H9 (cell line): ENCODE measurements at regions not wholly inside any gene's neighbourhood (a gene's known extent, or its start where the extent isn't known, plus 50 kb on each side); places are given as distances from the start of the nearest gene placed in this dataset.

Experiments used
- DNase-seq: peaks from one replicate; pipeline ENCODE4 v3.0.0-alpha.2; 2017
- H2AFZ ChIP-seq: one replicate; pipeline ENCODE4 v1.6.1; 2013; ENCODE audit warnings: mild to moderate bottlenecking, low read length, control low read depth, moderate library complexity
- H2AK5ac ChIP-seq: 2 replicates; pipeline ENCODE4 v1.6.1; 2013; ENCODE audit warnings: low read length, control low read depth, mixed read lengths; ENCODE audit not compliant: insufficient read length
- H2BK120ac ChIP-seq: one replicate; pipeline ENCODE4 v1.6.1; 2013; ENCODE audit warnings: low read depth, mild to moderate bottlenecking, low read length, control low read depth, inconsistent platforms; ENCODE audit not compliant: poor library complexity, severe bottlenecking
- H2BK12ac ChIP-seq: 2 replicates; pipeline ENCODE4 v1.6.1; 2013; ENCODE audit warnings: low read length, control low read depth, mixed read lengths, low read depth; ENCODE audit not compliant: insufficient read length
- H2BK15ac ChIP-seq: 2 replicates; pipeline ENCODE4 v1.6.1; 2013; ENCODE audit warnings: low read depth, low read length, control low read depth
- H2BK20ac ChIP-seq: one replicate; pipeline ENCODE4 v1.6.1; 2013; ENCODE audit warnings: low read depth, mild to moderate bottlenecking, low read length, control low read depth, inconsistent platforms; ENCODE audit not compliant: poor library complexity, severe bottlenecking
- H2BK5ac ChIP-seq: 2 replicates; pipeline ENCODE4 v1.6.1; 2013; ENCODE audit warnings: low read length, control low read depth, mixed read lengths; ENCODE audit not compliant: insufficient read length
- H3K14ac ChIP-seq: 2 replicates; pipeline ENCODE4 v1.6.1; 2013; ENCODE audit warnings: low read length, control low read depth; ENCODE audit not compliant: insufficient read depth
- H3K18ac ChIP-seq: 2 replicates; pipeline ENCODE4 v1.6.1; 2013; ENCODE audit warnings: low read depth, mild to moderate bottlenecking, mixed read lengths, low read length, control low read depth; ENCODE audit not compliant: insufficient read length
- H3K23ac ChIP-seq: 2 replicates; pipeline ENCODE4 v1.6.1; 2013; ENCODE audit warnings: low read length, control low read depth, mixed read lengths, low read depth; ENCODE audit not compliant: insufficient read length
- H3K23me2 ChIP-seq: 2 replicates; pipeline ENCODE4 v1.6.1; 2013; ENCODE audit warnings: low read depth, mild to moderate bottlenecking, mixed read lengths, low read length, control low read depth; ENCODE audit not compliant: insufficient read length, poor library complexity, severe bottlenecking
- H3K27ac ChIP-seq: 2 replicates; pipeline ENCODE4 v1.5.1; 2013; ENCODE audit warnings: low read length, control low read depth, mixed read lengths, low read depth; ENCODE audit not compliant: insufficient read length
- H3K27me3 ChIP-seq: 2 replicates; pipeline ENCODE4 v1.6.1; 2013; ENCODE audit warnings: low read length, control low read depth, inconsistent platforms; ENCODE audit not compliant: insufficient read depth
- H3K4ac ChIP-seq: 2 replicates; pipeline ENCODE4 v1.6.1; 2013; ENCODE audit warnings: low read depth, mild to moderate bottlenecking, control low read depth, inconsistent platforms, low read length, moderate library complexity
- H3K4me1 ChIP-seq: 2 replicates; pipeline ENCODE4 v1.6.1; 2013; ENCODE audit warnings: low read length, control low read depth, inconsistent platforms; ENCODE audit not compliant: insufficient read depth
- H3K4me2 ChIP-seq: 2 replicates; pipeline ENCODE4 v1.6.1; 2013; ENCODE audit warnings: low read length, control low read depth, mixed read lengths; ENCODE audit not compliant: insufficient read length, insufficient read depth
- H3K56ac ChIP-seq: 2 replicates; pipeline ENCODE4 v1.6.1; 2013; ENCODE audit warnings: low read depth, mild to moderate bottlenecking, mixed read lengths, low read length, control low read depth; ENCODE audit not compliant: insufficient read length
- H3K79me1 ChIP-seq: 2 replicates; pipeline ENCODE4 v1.6.1; 2013; ENCODE audit warnings: low read depth, mild to moderate bottlenecking, moderate library complexity, low read length, control low read depth, inconsistent platforms; ENCODE audit not compliant: insufficient read depth, poor library complexity, severe bottlenecking
- H3K79me2 ChIP-seq: 2 replicates; pipeline ENCODE4 v1.6.1; 2013; ENCODE audit warnings: low read length, control low read depth, inconsistent platforms; ENCODE audit not compliant: insufficient read depth
- H3K9ac ChIP-seq: 2 replicates; pipeline ENCODE4 v1.6.1; 2013; ENCODE audit warnings: low read length, control low read depth, mixed read lengths; ENCODE audit not compliant: insufficient read length; ENCODE audit errors: extremely low read depth
- H3K9me3 ChIP-seq: one replicate; pipeline ENCODE4 v1.6.1; 2013; ENCODE audit warnings: low read depth, low read length, inconsistent platforms; ENCODE audit not compliant: control insufficient read depth
- H3T11ph ChIP-seq: one replicate; pipeline ENCODE4 v1.6.1; 2013; ENCODE audit warnings: mild to moderate bottlenecking, low read length, control low read depth, inconsistent platforms
- H4K20me1 ChIP-seq: one replicate; pipeline ENCODE4 v1.6.1; 2013; ENCODE audit not compliant: control insufficient read depth, insufficient read length, insufficient read depth
- H4K5ac ChIP-seq: 2 replicates; pipeline ENCODE4 v1.6.1; 2013; ENCODE audit warnings: low read depth, mild to moderate bottlenecking, mixed read lengths, low read length, control low read depth; ENCODE audit not compliant: insufficient read length
- H4K8ac ChIP-seq: replicated peaks from 2 replicates; pipeline ENCODE4 v1.6.1; 2013; ENCODE audit warnings: low read length, control low read depth, mixed read lengths, low read depth; ENCODE audit not compliant: insufficient read length
- H4K91ac ChIP-seq: 2 replicates; pipeline ENCODE4 v1.6.1; 2013; ENCODE audit warnings: low read depth, mild to moderate bottlenecking, moderate library complexity, mixed read lengths, low read length, control low read depth; ENCODE audit not compliant: insufficient read length
- H3K27ac Mint-ChIP-seq, 3 experiments: 2 replicates in 2 of 3; 3 replicates in 1 of 3; pipeline ENCODE4 v1.8.0; 2020 to 2021; ENCODE audit warnings: mixed read lengths in 3 of 3, mild to moderate bottlenecking in 1 of 3, moderate library complexity in 1 of 3
- H3K27me3 Mint-ChIP-seq: 2 replicates; pipeline ENCODE4 v1.8.0; 2021; ENCODE audit warnings: low read depth, mild to moderate bottlenecking, moderate library complexity, mixed read lengths
- H3K36me3 Mint-ChIP-seq, 3 experiments: 2 replicates in 2 of 3; 3 replicates in 1 of 3; pipeline ENCODE4 v1.8.0; 2020 to 2021; ENCODE audit warnings: low read depth in 3 of 3, mixed read lengths in 3 of 3; ENCODE audit not compliant: insufficient read depth in 1 of 3
- H3K4me1 Mint-ChIP-seq, 2 experiments: 2 replicates each; pipeline ENCODE4 v1.8.0; 2020; ENCODE audit warnings: mixed read lengths in 2 of 2
- H3K4me3 Mint-ChIP-seq, 2 experiments: 2 replicates in 1 of 2; 3 replicates in 1 of 2; pipeline ENCODE4 v1.8.0; 2020 to 2021; ENCODE audit warnings: mild to moderate bottlenecking in 2 of 2, mixed read lengths in 2 of 2, moderate library complexity in 1 of 2
- H3K9me3 Mint-ChIP-seq, 2 experiments: 2 replicates in 1 of 2; 3 replicates in 1 of 2; pipeline ENCODE4 v1.8.0; 2020; ENCODE audit warnings: mild to moderate bottlenecking in 2 of 2, mixed read lengths in 2 of 2, moderate library complexity in 1 of 2
- WGBS: extraction: QIAGEN DNeasy Blood & Tissue Kit; methylation state at CpG from one replicate; pipeline ENCODE4 v1.1.7; 2013; ENCODE audit warnings: missing lambda C conversion rate, low lambda C conversion rate, mixed read lengths; ENCODE audit not compliant: insufficient read length; ENCODE audit errors: extremely low coverage; 5-methylcytosine and 5-hydroxymethylcytosine counted together
- TF ChIP-seq, protein P1 (sequence below): fragments of 200-600 bp; sonication (generic); conservative IDR thresholded peaks from 3 replicates; pipeline ENCODE4 v1.8.0; 2021; ENCODE audit warnings: antibody characterized with exemption, mild to moderate bottlenecking

DNA sequence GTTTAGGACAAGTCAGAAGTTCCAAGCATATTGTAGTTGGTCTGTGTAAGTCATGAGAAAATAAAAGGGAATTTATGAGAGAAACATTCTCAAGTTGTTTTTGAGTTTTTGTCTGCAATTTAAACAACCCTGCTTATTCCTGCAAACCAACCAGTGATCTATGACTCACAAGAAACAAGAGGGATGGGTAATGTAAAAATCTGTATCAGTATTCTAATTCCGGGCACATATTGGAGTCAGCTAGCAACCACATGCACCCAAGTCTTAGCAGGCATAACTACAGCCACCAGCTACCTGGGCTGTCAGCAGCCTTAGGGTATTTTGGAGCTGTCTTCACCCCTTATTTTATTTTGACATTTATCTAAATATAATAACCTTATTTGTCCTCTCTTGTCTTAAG lies 128.7 kb upstream of the APC start:
- WGBS, result no CpG with 5 or more reads among the region's 1 CpG
- no peak overlapping the region for H2BK120ac ChIP-seq
- no peak overlapping the region for H3K9ac ChIP-seq
- Mint-ChIP-seq H3K9me3 (no peaks in the 10 kb centered on the region), H3K27ac (no peak overlapping the region; a peak in 1 of 7 replicates), H3K4me1 (peaks cover 6 to 9% of the 10 kb centered on the region in 2 experiments; a peak in 3 of 4 replicates), H3K27me3 (no peaks in the 10 kb centered on the region), H3K4me3 (no peak overlapping the region), H3K36me3 (no peaks in the 10 kb centered on the region)
- no peak overlapping the region for H3K4me2 ChIP-seq
- H3K79me1 ChIP-seq, result no peaks in the 10 kb centered on the region
- no peak overlapping the region for H2BK15ac ChIP-seq
- H3K79me2 ChIP-seq, result no peaks in the 10 kb centered on the region
- H2BK5ac ChIP-seq, result no peak overlapping the region
- no peaks in the 10 kb centered on the region for H3K27me3 ChIP-seq
- no peak for DNase-seq
- H3K18ac ChIP-seq, result no peak overlapping the region
- H4K8ac ChIP-seq, result no peak overlapping the region
- no peaks in the 10 kb centered on the region for H3K4me1 ChIP-seq
- H4K5ac ChIP-seq, result no peak overlapping the region
- no peak overlapping the region for H2BK20ac ChIP-seq
- TF ChIP-seq, protein P1, sequence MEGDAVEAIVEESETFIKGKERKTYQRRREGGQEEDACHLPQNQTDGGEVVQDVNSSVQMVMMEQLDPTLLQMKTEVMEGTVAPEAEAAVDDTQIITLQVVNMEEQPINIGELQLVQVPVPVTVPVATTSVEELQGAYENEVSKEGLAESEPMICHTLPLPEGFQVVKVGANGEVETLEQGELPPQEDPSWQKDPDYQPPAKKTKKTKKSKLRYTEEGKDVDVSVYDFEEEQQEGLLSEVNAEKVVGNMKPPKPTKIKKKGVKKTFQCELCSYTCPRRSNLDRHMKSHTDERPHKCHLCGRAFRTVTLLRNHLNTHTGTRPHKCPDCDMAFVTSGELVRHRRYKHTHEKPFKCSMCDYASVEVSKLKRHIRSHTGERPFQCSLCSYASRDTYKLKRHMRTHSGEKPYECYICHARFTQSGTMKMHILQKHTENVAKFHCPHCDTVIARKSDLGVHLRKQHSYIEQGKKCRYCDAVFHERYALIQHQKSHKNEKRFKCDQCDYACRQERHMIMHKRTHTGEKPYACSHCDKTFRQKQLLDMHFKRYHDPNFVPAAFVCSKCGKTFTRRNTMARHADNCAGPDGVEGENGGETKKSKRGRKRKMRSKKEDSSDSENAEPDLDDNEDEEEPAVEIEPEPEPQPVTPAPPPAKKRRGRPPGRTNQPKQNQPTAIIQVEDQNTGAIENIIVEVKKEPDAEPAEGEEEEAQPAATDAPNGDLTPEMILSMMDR, result no peak
- H3K23ac ChIP-seq, result no peak overlapping the region
- H3K27ac ChIP-seq, result no peak overlapping the region
- H3K56ac ChIP-seq, result no peak overlapping the region
- H3K23me2 ChIP-seq, result no peaks in the 10 kb centered on the region
- H3K9me3 ChIP-seq, result no peaks in the 10 kb centered on the region
- H3K14ac ChIP-seq, result no peak overlapping the region
- no peak overlapping the region for H2AFZ ChIP-seq
- no peak overlapping the region for H3T11ph ChIP-seq
- no peak overlapping the region for H2BK12ac ChIP-seq
- H2AK5ac ChIP-seq, result no peak overlapping the region
- no peak overlapping the region for H3K4ac ChIP-seq
- no peak overlapping the region for H4K91ac ChIP-seq
- H4K20me1 ChIP-seq, result no peaks in the 10 kb centered on the region
